ENCODE measurements at regions not wholly inside any gene's neighbourhood (a gene's known extent, or its start where the extent isn't known, plus 50 kb on each side); places are given as distances from the start of the nearest gene placed in this dataset.

DNA sequence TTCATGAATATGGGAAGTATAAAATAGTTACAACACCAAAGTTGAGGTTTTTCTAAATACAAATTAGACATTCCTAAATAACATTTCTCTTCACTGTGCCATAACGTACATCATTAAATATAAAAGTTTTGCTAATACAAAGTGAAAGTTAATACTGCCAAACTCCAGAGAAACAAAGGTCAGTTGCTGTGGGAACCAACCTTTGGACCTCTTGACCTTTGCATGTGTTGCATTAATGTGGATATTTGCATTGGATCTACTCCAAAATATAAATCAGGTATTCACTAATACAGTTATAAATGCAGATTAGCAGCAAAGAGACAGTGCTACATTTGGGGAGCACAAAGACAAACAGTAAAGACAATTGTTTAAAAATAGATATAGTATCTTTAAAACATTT, 366.0 kb upstream of the USP15 start:
- no peak for DNase-seq (ENCODE audit: low spot score)

DNA sequence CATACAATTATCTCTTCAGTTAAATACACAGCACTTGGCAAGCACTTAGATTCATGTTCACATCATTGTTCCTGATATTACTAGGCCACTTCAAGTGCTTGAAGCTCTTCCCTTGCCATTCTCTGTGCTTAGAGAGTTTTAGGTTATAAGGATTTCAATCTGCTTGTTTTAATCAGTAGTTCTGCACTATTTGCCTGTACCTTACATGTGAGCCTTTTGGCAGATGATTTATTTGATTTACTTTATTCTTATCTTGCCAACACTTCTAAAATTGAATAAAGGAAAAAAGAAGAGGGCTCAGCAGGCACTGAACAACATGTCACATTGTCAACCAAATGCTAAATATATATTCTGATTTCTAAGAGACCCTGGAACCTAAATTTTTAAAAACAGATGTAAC, 363.8 kb upstream of the USP15 start:
- no peak for DNase-seq (ENCODE audit: low spot score)

DNA sequence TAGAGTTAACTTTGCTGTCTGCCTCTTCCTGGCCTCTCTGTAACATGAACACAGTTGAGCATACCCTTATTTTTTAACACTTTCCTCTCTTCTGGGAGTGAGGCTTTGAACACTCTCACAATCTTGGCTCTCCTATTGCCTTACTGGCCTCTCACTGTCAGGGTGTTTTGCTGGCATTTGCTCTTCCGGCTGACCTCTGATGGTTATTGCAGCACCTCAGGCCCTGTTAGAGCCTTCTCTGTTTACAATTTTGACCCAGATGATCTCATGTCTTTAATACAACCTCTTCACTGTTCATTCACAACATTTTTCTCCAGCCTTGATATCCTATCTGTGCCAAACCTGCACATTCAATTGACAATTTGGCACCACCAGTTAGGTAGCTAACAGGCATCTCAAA, 357.8 kb upstream of the USP15 start:
- DNase-seq (ENCODE audit: low spot score), result no peak

DNA sequence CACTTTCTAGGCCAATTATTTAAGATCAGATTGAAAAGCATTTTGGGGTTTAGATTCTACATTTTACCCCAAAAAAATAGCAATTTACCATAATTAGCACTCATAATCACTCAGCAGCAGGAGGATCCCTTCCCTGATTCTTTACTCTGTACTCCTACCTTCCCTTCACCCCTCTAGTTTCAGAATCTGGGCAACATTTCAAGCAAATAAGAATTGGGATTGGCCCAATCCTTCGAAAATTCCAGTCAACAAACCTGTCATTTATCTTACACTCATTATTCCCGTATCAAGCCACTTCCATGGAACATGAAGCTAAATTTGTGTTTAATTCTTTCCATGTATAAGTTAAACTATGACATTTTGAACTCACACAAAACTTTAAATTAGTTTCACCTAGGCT, 349.1 kb upstream of the USP15 start:
- DNase-seq (ENCODE audit: low spot score), result no peak

DNA sequence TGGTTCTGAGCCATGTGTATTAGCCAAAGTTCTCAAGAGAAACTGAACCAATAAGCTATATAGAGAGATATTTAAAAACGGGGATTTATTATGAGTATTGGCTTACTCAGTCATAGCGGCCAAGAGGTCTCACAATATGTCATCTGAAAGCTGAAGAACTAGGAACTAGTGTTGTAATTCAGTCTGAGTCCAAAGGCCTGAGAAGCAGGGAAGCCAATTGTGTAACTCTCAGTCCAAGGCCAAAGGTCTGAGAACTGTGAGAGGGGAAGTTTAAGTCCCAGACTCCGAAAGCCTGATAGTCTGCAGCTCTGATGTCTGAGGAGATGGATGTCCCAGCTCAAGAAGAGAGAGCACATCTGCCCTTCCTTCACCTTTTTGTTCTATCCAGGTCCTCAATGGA, 344.8 kb upstream of the USP15 start:
- no peak for DNase-seq (ENCODE audit: low spot score)

DNA sequence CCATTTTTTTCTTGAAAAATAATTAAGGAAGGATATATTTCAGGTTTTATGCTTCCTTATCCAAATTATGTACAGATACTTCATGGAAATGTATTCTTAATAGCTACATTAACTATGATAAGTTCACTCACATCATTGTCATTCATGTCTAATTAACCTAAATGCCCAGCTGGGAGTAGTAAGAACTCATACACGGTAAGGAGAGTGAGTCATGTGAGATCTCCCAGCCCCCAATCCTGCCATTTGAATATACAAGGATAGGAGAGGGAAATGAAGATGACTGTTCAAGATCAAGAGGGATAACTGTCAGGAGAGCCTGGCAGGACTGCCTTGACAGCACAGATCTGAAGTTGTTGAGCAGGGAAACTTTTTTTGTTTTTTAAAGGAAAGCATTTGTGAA, 343.4 kb upstream of the USP15 start:
- DNase-seq (ENCODE audit: low spot score), result no peak

DNA sequence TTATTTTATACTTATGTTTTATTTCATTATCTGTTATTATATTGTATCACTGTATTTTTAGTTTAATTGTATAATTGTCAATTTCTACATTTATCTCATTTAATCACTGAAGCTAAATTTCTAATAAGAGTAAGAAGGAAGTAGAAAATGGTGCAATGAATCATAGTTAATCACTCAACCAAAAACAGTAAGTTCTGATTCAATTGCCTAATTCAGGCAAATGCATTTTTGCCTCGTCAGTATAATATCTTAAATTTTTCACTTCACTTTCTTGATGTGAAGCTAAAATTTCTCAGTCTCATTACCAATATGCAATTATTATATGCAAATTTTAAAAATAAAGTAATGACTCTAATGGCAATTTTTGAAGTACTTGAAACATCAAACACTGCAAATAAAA, 340.5 kb upstream of the USP15 start:
- DNase-seq (ENCODE audit: low spot score), result no peak

DNA sequence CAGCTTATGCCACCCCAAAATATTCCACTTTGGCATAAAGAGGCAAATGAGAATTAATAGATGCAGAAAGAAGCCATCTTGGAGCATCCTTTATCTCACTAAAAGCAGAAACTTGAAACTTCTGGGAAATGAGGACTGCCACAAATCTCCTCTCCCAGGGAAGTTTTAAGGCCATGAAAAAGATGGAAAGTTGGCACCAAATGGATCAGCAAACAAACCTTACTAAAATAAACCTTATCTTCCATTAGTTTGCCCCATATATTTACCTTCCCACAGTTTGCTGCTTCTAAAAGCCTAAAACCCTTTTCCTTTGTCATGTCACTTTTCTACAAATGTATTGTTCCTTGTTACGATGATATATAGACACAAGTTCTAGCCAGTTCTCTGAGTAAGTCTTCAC, 340.0 kb upstream of the USP15 start:
- DNase-seq (ENCODE audit: low spot score), result no peak

DNA sequence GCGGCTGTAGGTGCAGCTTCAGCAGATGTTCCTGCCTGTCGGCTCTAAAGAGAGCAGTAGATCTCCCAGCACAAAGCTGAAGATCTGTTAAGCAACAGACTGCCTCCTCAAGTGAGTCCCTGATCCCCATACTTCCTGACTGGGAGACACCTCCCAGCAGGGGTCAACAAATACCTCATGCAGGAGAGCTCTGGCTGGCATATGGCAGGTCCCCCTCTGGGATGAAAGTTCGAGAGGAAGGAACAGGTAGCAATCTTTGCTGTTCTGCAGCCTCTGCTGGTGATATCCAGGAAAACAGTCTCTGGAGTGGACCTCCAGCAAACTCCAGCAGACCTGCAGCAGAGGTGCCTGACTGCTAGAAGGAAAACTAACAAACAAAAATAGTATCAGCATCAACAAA, 337.1 kb upstream of the USP15 start:
- no peak for DNase-seq (ENCODE audit: low spot score)

DNA sequence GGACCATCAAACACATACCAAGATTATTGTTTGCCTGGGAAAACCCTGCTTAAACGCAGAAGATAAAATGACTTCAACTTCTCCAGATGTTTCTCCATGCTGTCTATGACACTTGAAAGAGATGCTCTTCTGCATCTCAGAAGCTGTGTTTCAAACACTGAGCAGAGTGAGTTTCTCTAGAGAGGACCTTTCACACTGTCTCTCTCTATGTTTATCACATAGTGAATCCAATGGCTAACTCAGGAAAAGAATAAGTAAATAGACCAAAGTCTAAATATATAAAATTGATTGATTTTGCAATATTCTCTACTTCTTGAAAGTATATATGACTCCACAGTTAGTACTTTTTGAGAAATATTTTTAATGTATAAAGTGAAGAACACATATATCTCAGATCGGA, 325.6 kb upstream of the USP15 start:
- no peak for DNase-seq (ENCODE audit: low spot score)

DNA sequence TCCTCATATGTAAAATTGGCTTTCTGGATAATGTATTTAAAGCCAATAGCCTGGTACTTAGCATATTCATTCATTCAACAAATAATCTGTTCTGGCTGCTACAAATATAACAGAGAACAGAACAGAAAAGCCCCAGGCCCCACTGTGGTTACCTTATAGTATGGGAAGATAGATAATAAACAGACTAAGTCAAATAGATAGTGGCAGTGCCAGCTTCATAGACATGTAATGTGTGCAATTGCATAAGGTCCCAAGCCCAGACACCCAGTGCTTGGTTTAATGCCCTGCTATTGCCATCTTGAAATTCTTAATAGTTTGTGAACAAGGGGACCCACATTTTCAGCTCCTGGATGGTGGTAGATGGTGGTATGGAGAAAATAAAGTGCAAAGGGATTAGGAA, 320.2 kb upstream of the USP15 start:
- no peak for DNase-seq (ENCODE audit: low spot score)

DNA sequence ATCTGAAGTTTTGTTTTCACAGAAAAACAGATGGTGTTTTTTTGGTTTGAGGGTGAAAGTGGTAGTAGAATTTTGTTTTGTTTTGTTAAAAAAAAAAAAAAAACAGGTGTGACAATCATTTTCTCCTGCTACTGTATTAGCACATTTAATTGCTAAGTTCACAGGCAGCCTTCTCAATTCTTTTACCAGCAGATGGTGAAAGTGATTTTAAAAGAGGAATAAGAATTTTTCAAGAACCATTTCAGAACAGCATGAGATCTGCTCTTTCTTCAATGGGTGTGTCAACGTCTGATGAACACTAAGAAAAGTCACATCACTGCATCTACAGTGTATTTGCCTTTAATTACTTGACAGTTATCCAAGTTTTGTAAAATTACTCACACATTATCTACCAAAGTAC, 303.7 kb upstream of the USP15 start:
- no peak for DNase-seq (ENCODE audit: low spot score)

DNA sequence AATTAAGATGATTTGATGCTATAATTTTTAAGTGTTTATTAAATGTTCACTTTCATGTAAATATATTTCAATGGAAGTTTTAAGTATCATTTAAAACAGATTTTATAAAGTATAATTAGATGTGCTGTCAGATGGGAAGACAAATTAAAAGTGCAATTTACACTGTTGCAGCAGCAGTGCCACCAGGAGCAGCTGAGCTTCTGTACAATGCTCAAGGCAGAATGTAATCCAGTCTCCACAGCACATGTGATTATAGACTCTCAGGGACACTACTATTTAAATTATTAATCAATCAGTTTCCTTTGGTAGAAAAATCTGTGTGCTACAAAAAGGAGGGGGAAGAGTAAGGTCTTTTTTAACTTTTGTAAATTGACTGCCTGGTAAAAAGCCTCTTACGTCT, 285.7 kb upstream of the USP15 start:
- no peak for DNase-seq (ENCODE audit: low spot score)

DNA sequence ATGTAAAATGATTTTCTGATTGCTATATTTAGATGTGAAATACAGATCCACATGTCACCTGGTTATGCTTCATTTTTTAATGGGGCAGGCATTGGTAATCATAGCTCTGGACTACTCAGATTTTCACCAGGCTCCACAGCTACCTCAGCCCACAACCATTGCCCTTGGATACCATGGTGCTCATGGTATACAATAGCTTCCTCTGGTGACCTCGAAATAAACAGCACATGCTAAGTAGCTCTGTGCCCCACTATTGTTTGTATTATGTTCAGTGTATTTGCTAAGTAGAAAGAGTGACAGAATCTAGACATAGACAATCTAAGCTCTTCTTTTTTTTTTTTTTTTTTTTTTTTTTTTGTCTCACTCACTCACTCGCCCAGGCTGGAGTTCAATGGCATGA, 274.4 kb upstream of the USP15 start:
- no peak for DNase-seq (ENCODE audit: low spot score)

DNA sequence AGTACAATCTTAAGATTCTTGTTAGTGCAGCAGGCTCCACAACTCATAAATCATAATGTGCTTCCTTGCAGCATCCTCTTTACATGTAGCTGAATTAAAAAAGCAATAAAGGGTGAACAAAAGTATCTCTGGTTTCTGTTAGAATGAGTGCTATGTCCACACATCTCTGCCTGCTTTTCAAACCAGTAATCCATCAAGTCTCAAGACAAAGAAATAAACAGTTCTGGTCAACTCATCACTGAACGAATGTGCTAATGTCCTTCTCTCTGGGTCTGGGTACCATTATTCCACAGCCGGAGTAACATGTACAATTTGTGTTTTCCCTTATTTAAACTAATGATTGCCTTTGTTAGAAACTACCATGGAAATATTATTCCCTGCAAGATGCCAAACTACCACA, 273.0 kb upstream of the USP15 start:
- DNase-seq (ENCODE audit: low spot score), result no peak

DNA sequence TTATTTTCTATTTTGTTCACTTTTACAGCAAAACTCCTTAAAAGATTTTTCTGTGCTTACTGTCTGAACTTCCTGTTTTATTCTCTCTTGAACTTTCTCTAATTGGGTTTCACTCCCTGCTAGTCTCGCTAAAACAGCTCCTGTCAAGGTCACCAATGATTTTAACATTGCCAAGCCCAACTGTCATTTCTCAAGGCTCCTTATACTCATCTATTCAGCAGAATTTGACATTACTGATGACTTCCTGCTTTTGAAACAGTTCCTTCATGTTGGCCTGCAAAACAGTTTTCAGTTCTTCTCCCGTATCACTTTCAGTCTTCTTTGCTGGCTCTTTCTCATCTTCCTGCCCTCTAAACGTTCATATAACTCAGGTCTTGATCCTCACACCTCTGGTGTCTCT, 268.5 kb upstream of the USP15 start:
- DNase-seq (ENCODE audit: low spot score), result no peak

DNA sequence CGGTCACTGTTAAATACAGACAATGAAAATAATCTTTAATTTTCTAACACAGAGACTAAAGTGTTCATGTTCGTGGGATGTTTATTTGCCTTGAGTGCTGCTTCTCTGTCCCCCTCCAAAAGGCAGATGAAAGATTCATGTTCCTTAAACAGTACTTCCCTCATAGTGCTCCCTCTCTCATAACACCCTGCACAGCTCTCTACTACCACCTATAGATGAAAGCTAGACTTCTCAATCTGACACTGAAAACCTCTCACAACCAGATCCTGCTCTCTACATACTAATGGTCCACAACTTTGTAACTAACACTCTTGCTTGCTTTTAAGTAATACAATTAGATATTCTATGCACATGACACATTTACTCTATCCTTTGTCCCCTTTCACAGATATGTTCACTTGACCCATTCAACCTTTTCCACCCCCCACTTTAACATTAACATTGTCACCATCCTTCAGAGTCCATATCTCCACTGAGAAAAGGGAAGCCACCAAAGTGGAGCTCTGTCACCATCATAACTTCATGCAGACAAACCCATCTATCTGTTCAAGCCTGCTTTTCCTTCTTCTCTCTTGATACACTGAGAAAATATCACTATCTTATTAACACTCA, 266.4 kb upstream of the USP15 start:
- peak; percentile 45 for DNase-seq (ENCODE audit: low spot score)

DNA sequence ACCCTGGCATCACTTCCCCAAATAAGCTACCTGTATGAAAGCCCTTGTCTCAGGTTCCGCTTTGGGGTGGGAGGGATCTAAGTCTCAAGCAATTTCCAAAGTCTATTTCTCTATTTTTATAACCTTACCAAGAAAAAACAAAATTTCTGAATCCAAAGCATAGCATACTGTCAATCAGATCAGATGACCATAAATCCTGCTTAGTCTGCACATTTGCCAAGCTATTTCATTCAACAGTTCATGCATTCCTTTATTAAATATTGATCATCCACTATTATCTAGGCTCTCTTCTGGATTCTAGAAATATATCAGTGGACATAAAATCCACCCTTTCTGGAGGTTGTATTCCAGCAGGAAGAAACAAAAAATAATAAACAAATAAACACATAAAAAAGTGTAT, 263.5 kb upstream of the USP15 start:
- no peak for DNase-seq (ENCODE audit: low spot score)

DNA sequence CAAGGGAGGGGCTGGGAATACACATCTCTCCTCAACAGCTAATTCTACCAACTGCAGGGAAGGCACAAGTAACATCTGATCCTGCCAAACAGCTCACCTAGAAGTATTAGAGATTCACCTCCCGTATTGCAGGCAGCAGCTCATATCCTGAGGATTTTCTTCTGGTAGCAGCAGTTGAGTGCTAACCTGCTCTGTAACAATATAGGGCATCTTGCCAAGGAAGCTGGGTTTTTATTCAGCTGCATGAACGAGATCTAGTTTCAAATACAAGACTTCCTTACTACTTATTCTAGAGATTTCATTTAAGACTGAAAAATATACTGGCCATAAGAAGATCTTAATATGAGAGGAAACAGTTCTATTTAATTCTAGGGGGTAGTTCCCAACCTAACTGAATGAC, 261.4 kb upstream of the USP15 start:
- DNase-seq (ENCODE audit: low spot score), result no peak

DNA sequence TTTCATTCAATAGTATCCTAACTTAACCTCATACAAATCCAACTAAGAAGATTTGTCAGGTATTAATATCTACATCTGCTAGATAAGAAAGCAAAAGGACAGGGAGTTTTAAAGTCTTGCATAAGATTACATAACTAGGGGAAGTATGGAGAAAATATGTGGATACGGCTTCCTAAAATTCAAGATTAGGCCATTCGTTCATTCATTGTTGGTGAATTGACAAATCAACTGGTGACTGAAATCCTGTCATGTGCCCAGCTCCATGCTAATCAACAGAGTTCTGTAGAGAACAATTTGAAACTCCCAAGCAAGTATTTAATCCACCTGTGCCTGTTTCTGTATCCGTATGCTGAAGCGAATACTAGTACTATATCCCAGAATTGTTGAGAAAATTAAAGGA, 260.9 kb upstream of the USP15 start:
- no peak for DNase-seq (ENCODE audit: low spot score)

DNA sequence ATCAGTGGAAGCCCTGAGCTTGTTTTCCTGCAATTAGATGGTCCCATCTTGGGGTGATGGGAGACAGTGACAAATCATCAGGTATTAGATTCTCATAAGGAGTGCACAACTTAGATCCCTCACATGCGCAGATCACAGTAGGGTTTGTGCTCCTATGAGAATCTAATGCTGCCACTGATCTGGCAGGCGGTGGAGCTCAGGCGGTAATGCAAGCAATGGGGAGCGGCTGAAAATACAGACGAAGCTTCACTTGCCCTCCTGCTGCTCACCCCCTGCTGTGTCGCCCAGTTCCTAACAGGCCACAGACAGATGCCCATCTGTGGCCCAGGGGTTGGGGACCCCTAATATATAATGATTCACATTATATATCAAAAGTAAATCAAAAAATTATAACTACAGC, 258.8 kb upstream of the USP15 start:
- no peak for DNase-seq (ENCODE audit: low spot score)

DNA sequence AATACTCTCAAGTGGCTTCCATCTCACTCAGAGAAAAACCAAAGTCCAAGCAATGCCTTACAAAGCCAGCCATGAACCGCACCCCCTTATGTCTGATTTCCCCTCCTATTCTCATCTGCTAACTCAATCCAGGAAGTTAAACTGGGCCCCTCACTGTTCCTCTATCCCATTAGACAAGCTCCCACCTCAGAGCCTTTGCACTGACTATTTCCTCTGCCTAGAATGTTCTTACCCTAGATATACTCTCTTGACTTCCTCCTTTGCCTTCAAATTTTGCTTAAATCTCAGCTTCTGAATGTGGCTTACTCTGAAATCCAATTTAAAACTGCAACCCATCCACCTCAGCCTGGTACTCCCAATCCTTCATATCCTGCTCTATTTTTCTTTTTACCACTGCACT, 257.0 kb upstream of the USP15 start:
- no peak for DNase-seq (ENCODE audit: low spot score)

DNA sequence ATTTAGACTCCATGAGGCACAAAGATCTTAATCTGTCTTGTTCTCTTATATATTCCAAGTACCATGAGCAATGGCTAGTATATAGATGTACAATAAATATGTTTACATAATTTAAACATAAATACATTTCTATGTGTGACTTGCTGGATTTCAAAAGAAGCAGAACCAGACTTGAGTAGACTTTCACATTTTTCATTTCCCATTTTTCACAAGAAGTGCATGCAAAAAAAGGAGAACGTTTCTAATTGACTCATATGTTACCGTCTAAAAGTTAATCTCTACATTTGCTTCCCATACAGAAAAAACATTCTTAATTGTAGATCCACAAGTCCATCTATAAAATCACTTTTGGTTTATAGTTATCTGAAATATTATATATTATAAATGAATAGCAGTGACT, 256.5 kb upstream of the USP15 start:
- no peak for DNase-seq (ENCODE audit: low spot score)

DNA sequence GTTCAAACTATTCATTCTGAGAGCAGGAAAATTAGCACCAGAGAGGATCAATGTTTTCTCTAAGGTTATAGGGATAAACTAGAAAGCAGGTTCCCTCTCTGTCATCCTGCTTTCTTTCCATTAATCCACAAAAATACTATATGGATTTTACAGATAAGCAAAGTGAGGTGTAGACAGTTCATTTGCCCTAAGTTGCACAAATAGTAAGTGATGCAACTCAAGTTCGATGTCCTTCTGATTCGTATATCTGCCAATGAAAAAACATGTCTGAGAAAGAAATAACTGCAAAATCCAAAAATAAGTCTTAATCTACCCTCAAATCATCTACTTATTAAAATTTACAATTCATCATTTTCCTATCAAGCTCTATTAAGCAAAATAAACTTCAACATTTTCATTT, 254.6 kb upstream of the USP15 start:
- no peak for DNase-seq (ENCODE audit: low spot score)

DNA sequence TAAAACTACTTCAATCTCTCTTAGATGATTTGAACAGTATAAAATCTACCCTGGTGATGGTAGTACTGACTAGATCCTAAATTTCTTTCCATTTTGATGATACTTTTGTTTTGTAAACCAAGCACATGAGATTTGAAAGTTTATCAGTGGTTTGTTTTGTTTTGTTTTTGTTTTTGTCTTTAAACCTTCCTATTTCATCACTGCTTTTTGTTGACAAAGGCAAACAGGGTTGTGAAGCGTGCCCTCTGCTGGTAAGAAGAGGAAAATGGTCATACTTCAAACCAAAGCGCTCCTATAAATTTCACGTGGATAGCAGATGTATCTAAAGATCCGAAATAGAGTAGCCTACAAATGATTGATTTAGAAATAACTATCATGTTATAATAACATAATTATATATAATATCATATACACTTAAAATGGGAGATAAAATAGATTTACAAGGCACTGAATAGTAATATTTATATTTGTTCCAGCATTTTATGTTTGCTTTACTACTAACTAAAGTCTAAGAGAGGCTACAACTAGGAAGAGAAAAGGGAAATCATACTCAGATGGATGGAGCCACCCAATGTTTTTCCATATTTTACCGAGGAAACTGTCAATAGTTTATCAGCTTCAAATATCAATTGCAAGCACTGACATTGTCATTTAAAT, 254.0 kb upstream of the USP15 start:
- DNase-seq (ENCODE audit: low spot score), result peak; percentile 50
